ENCODE measurements at regions not wholly inside any gene's neighbourhood (a gene's known extent, or its start where the extent isn't known, plus 50 kb on each side); places are given as distances from the start of the nearest gene placed in this dataset.

- intact Hi-C loops (cut with DNase I): loop anchor here (5.0 kb wide), 1 partner anchor 48 kb away; no protein-coding TSS in a partner anchor
- no peaks in the 10 kb centered on the region for H3K9me3 ChIP-seq
- peaks cover 5% of the 10 kb centered on the region for H3K27me3 ChIP-seq
- no peak for DNase-seq
- no peaks in the 10 kb centered on the region for H3K4me1 ChIP-seq
- H3K4me3 ChIP-seq: no peak overlapping the region
- no peak overlapping the region for H3K27ac ChIP-seq
- TF ChIP-seq, protein P1, sequence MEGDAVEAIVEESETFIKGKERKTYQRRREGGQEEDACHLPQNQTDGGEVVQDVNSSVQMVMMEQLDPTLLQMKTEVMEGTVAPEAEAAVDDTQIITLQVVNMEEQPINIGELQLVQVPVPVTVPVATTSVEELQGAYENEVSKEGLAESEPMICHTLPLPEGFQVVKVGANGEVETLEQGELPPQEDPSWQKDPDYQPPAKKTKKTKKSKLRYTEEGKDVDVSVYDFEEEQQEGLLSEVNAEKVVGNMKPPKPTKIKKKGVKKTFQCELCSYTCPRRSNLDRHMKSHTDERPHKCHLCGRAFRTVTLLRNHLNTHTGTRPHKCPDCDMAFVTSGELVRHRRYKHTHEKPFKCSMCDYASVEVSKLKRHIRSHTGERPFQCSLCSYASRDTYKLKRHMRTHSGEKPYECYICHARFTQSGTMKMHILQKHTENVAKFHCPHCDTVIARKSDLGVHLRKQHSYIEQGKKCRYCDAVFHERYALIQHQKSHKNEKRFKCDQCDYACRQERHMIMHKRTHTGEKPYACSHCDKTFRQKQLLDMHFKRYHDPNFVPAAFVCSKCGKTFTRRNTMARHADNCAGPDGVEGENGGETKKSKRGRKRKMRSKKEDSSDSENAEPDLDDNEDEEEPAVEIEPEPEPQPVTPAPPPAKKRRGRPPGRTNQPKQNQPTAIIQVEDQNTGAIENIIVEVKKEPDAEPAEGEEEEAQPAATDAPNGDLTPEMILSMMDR (IDR thresholded peaks at IDR 0.05): no peak
- H3K36me3 ChIP-seq: no peaks in the 10 kb centered on the region
- no peak overlapping the region for H3K9ac ChIP-seq (ENCODE audit: low read depth in 2 of 2, low read length in 2 of 2)
Measured at GRCh38 chr5:6814816-6815215, 101.6 kb downstream of the TENT4A start.

DNA sequence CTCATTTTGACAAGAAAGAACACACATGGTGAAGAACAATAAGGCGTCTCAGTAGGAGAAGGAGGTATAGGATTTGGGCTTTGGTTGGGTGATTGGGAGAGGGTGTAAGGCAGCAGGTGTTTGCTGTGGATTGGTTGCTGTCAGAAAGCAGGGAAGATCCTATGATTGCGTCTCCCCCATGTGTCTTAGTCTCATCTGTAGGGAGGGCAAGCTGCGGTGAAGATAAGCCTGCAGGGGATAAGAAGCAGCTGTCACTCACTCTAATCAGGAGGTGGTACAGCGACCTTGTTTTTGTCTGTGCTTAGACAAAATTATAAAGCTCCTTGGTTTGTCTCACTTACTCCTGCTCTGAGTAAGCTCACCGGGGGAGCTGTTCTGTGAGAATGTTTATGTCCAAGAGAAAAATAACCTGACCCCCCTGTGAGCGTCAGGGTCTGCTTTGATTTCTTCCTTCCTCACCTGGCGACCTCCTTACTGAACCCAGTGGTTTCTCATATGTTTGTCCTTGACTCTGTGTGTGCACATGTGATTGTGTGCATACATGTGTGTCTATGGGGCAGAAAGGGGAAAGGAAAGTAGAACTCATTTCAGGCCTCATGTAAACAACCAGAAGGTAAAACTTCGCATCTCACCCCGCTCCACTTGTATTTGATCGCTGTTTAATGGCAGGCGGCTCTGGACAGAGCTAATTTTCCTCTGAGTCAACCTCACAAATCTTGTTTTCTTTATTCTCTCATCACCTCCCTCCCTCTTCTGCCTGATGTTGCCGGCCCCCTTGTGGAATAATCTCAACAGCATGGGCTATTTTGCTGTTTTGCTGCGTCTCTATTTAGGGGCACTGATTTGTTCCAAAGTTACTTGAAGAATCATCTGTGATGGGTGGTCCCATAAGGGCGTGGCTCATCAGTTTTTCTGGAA is 105.6 kb downstream of the TENT4A start:
- Histone ChIP-seq H3K4me1 (no peaks in the 10 kb centered on the region), H3K9me3 (no peaks in the 10 kb centered on the region), H3K27ac (no peak overlapping the region), H3K9ac (ENCODE audit: low read depth in 2 of 2, low read length in 2 of 2) (no peak overlapping the region), H3K27me3 (peaks cover 5% of the 10 kb centered on the region), H3K36me3 (no peaks in the 10 kb centered on the region), H3K4me3 (no peak overlapping the region)
- intact Hi-C loops (cut with DNase I): no loop called here
- TF ChIP-seq, protein P1 (IDR thresholded peaks at IDR 0.05): no peak
- DNase-seq: no peak

GRCh38 chr5:6819521-6819920 is 106.3 kb downstream of the TENT4A start:
- no peaks in the 10 kb centered on the region for H3K9me3 ChIP-seq
- no peaks in the 10 kb centered on the region for H3K4me1 ChIP-seq
- H3K4me3 ChIP-seq: no peak overlapping the region
- H3K27me3 ChIP-seq: peaks cover 5% of the 10 kb centered on the region
- intact Hi-C loops (cut with DNase I): no loop called here
- no peaks in the 10 kb centered on the region for H3K36me3 ChIP-seq
- H3K27ac ChIP-seq: no peak overlapping the region
- DNase-seq: no peak
- no peak overlapping the region for H3K9ac ChIP-seq (ENCODE audit: low read depth in 2 of 2, low read length in 2 of 2)
- TF ChIP-seq, protein P1 (IDR thresholded peaks at IDR 0.05): no peak

GRCh38 chr5:6820851-6821479 is 107.7 kb downstream of the TENT4A start:
- peak; percentile 31 for DNase-seq
- intact Hi-C loops (cut with DNase I): no loop called here
- H3K4me3 ChIP-seq: no peak overlapping the region

DNA sequence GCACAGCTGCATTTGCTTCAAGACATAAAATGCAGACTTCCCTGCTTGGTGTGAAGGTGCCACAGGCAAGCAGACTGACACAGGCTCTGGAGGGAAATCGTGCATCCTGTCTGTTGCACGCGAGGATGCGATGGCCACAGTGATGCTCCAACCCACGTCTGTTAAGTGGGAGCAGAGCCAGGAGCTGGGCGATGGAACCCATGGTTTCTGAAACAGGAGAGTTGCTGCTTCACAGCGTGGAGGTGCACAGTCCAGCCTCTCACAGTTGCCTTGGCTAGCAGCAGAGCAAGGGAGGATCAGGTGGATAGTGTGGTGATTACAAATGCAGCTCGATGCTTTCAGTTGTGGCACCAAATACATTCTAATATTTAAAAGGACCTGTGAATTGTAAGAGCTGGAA is 108.8 kb downstream of the TENT4A start:
- Histone ChIP-seq H3K9ac (ENCODE audit: low read depth in 2 of 2, low read length in 2 of 2) (no peak overlapping the region), H3K4me1 (no peaks in the 10 kb centered on the region), H3K4me3 (no peak overlapping the region), H3K36me3 (no peaks in the 10 kb centered on the region), H3K27me3 (peaks cover 5% of the 10 kb centered on the region), H3K9me3 (no peaks in the 10 kb centered on the region), H3K27ac (no peak overlapping the region)
- intact Hi-C loops (cut with DNase I): no loop called here
- TF ChIP-seq, protein P1 (IDR thresholded peaks at IDR 0.05): no peak
- no peak for DNase-seq

More at GRCh38 chr5:6820851-6821479, 107.7 kb downstream of the TENT4A start:
- TF ChIP-seq, protein P1 (IDR thresholded peaks at IDR 0.05): peak; percentile 50
- H3K27ac ChIP-seq: no peak overlapping the region
- no peak overlapping the region for H3K9ac ChIP-seq (ENCODE audit: low read depth in 2 of 2, low read length in 2 of 2)
- no peaks in the 10 kb centered on the region for H3K36me3 ChIP-seq
- H3K4me1 ChIP-seq: no peaks in the 10 kb centered on the region
- peaks cover 5% of the 10 kb centered on the region for H3K27me3 ChIP-seq
- no peaks in the 10 kb centered on the region for H3K9me3 ChIP-seq
